ENCODE measurements at regions not wholly inside any gene's neighbourhood (a gene's known extent, or its start where the extent isn't known, plus 50 kb on each side); places are given as distances from the start of the nearest gene placed in this dataset.
"Not testable (repeated sequence)": the region's sequence is repeated elsewhere in the genome, so short reads cannot be mapped to it uniquely, and the experiment has no call there.

DNA sequence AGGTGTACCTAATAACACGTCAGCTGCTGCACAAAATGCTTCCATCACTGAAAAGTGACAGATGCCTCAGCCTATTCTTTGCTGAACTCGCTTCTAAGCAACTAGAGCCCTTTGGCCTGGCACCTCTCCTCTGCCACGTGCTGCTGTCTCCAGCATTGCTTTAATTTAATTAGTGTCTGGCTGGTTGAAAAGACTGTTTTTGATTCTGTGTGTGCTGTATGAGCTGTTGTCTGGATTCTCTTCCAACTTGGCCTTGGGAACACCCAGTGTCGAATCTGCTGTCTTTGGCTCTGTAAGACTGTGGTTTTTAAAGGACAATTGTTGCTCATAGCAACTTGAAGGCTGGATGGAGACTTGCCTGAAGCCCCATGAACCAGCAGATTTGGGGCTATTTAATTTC, 109.5 kb downstream of the PSMG1 start:
- no peak overlapping the region for H3K27ac ChIP-seq
- no peaks in the 10 kb centered on the region for H3K27me3 ChIP-seq
- TF ChIP-seq, protein P1, sequence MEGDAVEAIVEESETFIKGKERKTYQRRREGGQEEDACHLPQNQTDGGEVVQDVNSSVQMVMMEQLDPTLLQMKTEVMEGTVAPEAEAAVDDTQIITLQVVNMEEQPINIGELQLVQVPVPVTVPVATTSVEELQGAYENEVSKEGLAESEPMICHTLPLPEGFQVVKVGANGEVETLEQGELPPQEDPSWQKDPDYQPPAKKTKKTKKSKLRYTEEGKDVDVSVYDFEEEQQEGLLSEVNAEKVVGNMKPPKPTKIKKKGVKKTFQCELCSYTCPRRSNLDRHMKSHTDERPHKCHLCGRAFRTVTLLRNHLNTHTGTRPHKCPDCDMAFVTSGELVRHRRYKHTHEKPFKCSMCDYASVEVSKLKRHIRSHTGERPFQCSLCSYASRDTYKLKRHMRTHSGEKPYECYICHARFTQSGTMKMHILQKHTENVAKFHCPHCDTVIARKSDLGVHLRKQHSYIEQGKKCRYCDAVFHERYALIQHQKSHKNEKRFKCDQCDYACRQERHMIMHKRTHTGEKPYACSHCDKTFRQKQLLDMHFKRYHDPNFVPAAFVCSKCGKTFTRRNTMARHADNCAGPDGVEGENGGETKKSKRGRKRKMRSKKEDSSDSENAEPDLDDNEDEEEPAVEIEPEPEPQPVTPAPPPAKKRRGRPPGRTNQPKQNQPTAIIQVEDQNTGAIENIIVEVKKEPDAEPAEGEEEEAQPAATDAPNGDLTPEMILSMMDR (IDR thresholded peaks at IDR 0.05; ENCODE audit: low read depth, low read length): no peak
- no peak for DNase-seq (ENCODE audit: low read depth in 1 of 2, low spot score in 1 of 2)
- H3K36me3 ChIP-seq: no peaks in the 10 kb centered on the region
- H3K4me3 ChIP-seq: no peak overlapping the region
- peaks cover 6% of the 10 kb centered on the region for H3K4me1 ChIP-seq (ENCODE audit: low read depth)
- H3K9me3 ChIP-seq (ENCODE audit: low read depth): no peaks in the 10 kb centered on the region

GRCh38 chr21:39073063-39073462, 110.2 kb downstream of the PSMG1 start:
- no peaks in the 10 kb centered on the region for H3K9me3 ChIP-seq (ENCODE audit: low read depth)
- peaks cover 6% of the 10 kb centered on the region for H3K4me1 ChIP-seq (ENCODE audit: low read depth)
- no peak for DNase-seq (ENCODE audit: low read depth in 1 of 2, low spot score in 1 of 2)
- no peaks in the 10 kb centered on the region for H3K27me3 ChIP-seq
- TF ChIP-seq, protein P1 (IDR thresholded peaks at IDR 0.05; ENCODE audit: low read depth, low read length): no peak
- H3K27ac ChIP-seq: no peak overlapping the region
- H3K36me3 ChIP-seq: no peaks in the 10 kb centered on the region
- H3K4me3 ChIP-seq: no peak overlapping the region

- TF ChIP-seq, protein P1 (IDR thresholded peaks at IDR 0.05; ENCODE audit: low read depth, low read length): no peak
- peaks cover 6% of the 10 kb centered on the region for H3K4me1 ChIP-seq (ENCODE audit: low read depth)
- DNase-seq (ENCODE audit: low read depth in 1 of 2, low spot score in 1 of 2): no peak
- H3K4me3 ChIP-seq: no peak overlapping the region
- no peaks in the 10 kb centered on the region for H3K36me3 ChIP-seq
- H3K27me3 ChIP-seq: no peaks in the 10 kb centered on the region
- no peak overlapping the region for H3K27ac ChIP-seq
- H3K9me3 ChIP-seq (ENCODE audit: low read depth): no peaks in the 10 kb centered on the region
These were observed 110.8 kb downstream of the PSMG1 start for GRCh38 chr21:39072468-39072867.

DNA sequence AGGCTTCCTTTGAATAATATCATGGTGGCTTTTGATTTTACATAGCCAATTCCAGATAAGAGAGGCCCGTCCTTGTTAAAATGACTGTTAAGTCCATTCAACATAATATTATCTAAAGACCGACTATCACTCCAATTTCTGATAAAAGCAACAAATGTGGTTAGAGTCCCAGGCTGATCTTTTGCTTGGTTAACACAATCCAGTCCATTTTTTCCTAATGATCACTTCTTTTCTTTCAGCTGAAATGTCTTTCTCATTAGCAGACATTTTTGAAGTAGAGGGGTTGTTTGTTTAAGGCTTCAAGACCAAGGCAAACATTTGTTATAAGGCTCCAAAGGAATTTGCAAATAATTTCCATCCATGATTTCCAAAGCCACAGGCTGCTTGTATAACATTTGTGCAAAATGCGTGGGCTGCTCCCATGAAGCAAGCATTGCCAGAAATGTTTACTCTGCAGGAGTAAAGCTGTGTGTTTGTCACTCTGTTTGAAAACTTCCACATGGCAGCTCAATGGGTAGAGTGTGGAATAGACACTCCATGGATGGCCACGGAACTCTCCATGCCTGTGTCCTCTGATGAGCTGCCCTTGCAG, 111.5 kb downstream of the PSMG1 start:
- H3K9me3 ChIP-seq (ENCODE audit: low read depth): no peaks in the 10 kb centered on the region
- peak in 1 of 2 donors; percentile 75 for DNase-seq (ENCODE audit: low read depth in 1 of 2, low spot score in 1 of 2)
- TF ChIP-seq, protein P1 (IDR thresholded peaks at IDR 0.05; ENCODE audit: low read depth, low read length): no peak
- peaks cover 6% of the 10 kb centered on the region for H3K4me1 ChIP-seq (ENCODE audit: low read depth)
- no peak overlapping the region for H3K4me3 ChIP-seq
- no peak overlapping the region for H3K27ac ChIP-seq
- no peaks in the 10 kb centered on the region for H3K27me3 ChIP-seq
- no peaks in the 10 kb centered on the region for H3K36me3 ChIP-seq

DNA sequence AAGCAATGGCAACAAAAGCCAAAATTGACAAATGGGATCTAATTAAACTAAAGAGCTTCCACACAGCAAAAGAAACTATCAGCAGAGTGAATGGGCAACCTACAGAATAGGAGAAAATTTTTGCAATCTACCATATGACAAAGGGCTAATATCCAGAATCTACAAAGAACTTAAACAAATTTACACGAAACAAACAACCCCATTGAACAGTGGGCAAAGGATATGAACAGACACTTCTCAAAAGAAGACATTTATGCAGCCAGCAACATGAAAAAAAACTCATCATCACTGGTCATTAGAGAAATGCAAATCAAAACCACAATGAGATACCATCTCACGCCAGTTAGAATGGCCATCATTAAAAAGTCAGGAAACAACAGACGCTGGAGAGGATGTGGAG, 113.4 kb downstream of the PSMG1 start:
- not testable (repeated sequence) for H3K4me3 ChIP-seq; H3K27ac ChIP-seq; H3K4me1 ChIP-seq (ENCODE audit: low read depth); H3K36me3 ChIP-seq; H3K9me3 ChIP-seq (ENCODE audit: low read depth); H3K27me3 ChIP-seq; DNase-seq (ENCODE audit: low read depth in 1 of 2, low spot score in 1 of 2)

DNA sequence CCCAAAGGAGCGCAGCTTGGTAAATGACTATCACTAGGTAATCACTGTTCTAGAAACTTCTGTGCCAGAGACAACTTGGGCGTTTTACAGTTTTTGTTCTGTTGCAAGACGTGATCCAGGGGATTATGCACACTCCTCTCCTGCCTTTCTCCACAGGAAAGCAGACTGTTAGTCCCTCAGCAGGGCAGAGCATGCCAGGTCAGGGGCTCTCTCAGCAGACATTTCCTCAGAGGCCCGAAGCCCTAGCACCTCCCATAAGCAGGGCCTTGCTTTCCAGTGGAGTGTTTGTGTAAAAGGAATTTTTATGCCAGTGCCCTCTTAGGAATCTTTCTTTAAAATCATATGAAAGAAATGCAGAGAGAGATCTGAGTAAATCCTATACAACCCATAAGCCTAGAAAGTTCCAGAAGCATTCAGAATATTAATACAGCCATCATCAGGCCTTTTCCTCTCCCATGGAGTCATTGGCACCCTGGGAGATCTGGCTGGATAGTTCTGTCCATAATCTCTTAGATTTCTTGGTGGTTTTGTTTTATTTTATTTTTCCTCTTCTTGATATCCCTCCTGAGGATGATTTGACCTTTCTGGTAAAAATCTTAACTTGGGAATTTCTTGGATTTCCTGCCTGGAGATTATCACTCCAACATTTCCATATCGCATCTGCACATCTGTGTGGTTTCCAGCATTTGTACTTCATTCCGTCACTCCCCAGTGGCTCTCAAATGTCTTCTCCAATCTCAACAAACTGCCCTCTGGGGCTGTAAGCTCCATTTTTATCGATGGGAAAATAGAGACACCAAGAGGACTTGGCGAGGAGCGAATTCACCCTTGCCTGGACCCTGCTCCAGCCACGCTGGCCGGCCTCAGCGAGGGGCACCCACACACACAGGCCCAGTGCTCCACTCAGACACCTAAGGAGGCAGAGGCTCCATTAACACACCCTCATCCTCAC, 116.1 kb downstream of the PSMG1 start:
- H3K27ac ChIP-seq: no peak overlapping the region
- H3K27me3 ChIP-seq: no peaks in the 10 kb centered on the region
- TF ChIP-seq, protein P1 (IDR thresholded peaks at IDR 0.05; ENCODE audit: low read depth, low read length): no peak
- no peaks in the 10 kb centered on the region for H3K9me3 ChIP-seq (ENCODE audit: low read depth)
- DNase-seq (ENCODE audit: low read depth in 1 of 2, low spot score in 1 of 2): peak in 1 of 2 donors; percentile 61
- no peak overlapping the region for H3K4me3 ChIP-seq
- H3K36me3 ChIP-seq: no peaks in the 10 kb centered on the region
- peaks cover 6% of the 10 kb centered on the region for H3K4me1 ChIP-seq (ENCODE audit: low read depth)

Data from cardiac muscle cell (in vitro differentiated cells and primary cell).